Mucosa of descending colon (tissue), 3 donors: ENCODE measurements at regions not wholly inside any gene's neighbourhood (a gene's known extent, or its start where the extent isn't known, plus 50 kb on each side); places are given as distances from the start of the nearest gene placed in this dataset.
"Not testable (repeated sequence)": the region's sequence is repeated elsewhere in the genome, so short reads cannot be mapped to it uniquely, and the experiment has no call there.

Experiments used
- ATAC-seq: fragments of 200-7000 bp; cut with Tn5 transposase; one replicate; pipeline ENCODE4 v1.9.1; 2020; ENCODE audit warnings: mild to moderate bottlenecking, moderate library complexity
- DNase-seq, 3 donors: peaks; one replicate each; pipeline ENCODE4 v3.0.0-alpha.2; 2020
- H3K36me3 ChIP-seq: fragments of 200-600 bp; one replicate; pipeline ENCODE4 v1.8.0; 2021; ENCODE audit warnings: low read depth, mild to moderate bottlenecking
- H3K4me1 ChIP-seq: fragments of 200-600 bp; one replicate; pipeline ENCODE4 v1.8.0; 2021; ENCODE audit warnings: low read depth, mild to moderate bottlenecking
- H3K4me3 ChIP-seq: fragments of 200-600 bp; one replicate; pipeline ENCODE4 v1.8.0; 2021; ENCODE audit warnings: mild to moderate bottlenecking
- H3K9me3 ChIP-seq: fragments of 200-600 bp; one replicate; pipeline ENCODE4 v1.8.0; 2021; ENCODE audit warnings: mild to moderate bottlenecking
- CTCF ChIP-seq: fragments of 200-600 bp; IDR thresholded peaks from one replicate; pipeline ENCODE4 v1.8.0; 2022; ENCODE audit warnings: antibody characterized with exemption, mild to moderate bottlenecking
- intact Hi-C, 2 donors: fragments of 100-400 bp; cut with DNase I in 1 of 2; cut with micrococcal nuclease in 1 of 2; formaldehyde crosslinking; loops; one replicate each; pipeline versions ENCODE4 v1.11.0 to v1.11.1; 2022; cut with DNase I, micrococcal nuclease
- donor health status: DM: no; HTN: no; CAD: no; lungs with moderate emphysema.
- donor health status: DM: no; HTN: no; CAD: no.
- donor health status: DM: no; HTN: yes; CAD: no.

- H3K9me3 ChIP-seq = peaks cover 8% of the 10 kb centered on the region
Measured at GRCh38 chr4:179695175-179695574, 2252.9 kb upstream of the AGA start.

GRCh38 chr4:179698321-179698720 is 2256.1 kb upstream of the AGA start:
- intact Hi-C loops = no loop called here
- Histone ChIP-seq H3K9me3 (peaks cover 8% of the 10 kb centered on the region), H3K36me3 (no peaks in the 10 kb centered on the region), H3K4me3 (no peak overlapping the region), H3K4me1 (no peaks in the 10 kb centered on the region)
- DNase-seq (no peak), ATAC-seq (no peak)
- no peak for TF ChIP-seq CTCF

More at GRCh38 chr4:179695175-179695574, 2252.9 kb upstream of the AGA start:
- ATAC-seq (no peak), DNase-seq (no peak)
- Histone ChIP-seq H3K36me3 (no peaks in the 10 kb centered on the region), H3K4me1 (no peaks in the 10 kb centered on the region), H3K4me3 (no peak overlapping the region)
- intact Hi-C loops = no loop called here
- no peak for TF ChIP-seq CTCF

GRCh38 chr4:179709961-179710624 is 2267.9 kb upstream of the AGA start:
- intact Hi-C loops = no loop called here
- no peak for TF ChIP-seq CTCF
- DNase-seq = no peak
- Histone ChIP-seq H3K36me3 (no peaks in the 10 kb centered on the region), H3K4me1 (no peaks in the 10 kb centered on the region), H3K9me3 (peaks cover 3% of the 10 kb centered on the region), H3K4me3 (no peak overlapping the region)
- ATAC-seq = no peak

- H3K36me3 ChIP-seq = no peaks in the 10 kb centered on the region
- DNase-seq = no peak
- intact Hi-C loops = no loop called here
- TF ChIP-seq CTCF = no peak
- no peak for ATAC-seq
- no peak overlapping the region for H3K4me3 ChIP-seq
- no peaks in the 10 kb centered on the region for H3K4me1 ChIP-seq
- peaks cover 16% of the 10 kb centered on the region for H3K9me3 ChIP-seq
Measured at GRCh38 chr4:179719766-179720450, 2277.7 kb upstream of the AGA start.

- H3K36me3 ChIP-seq, DNase-seq, H3K4me1 ChIP-seq, ATAC-seq, H3K4me3 ChIP-seq, intact Hi-C loops, H3K9me3 ChIP-seq: not testable (repeated sequence)
Measured at GRCh38 chr4:179726491-179726890, 2284.3 kb upstream of the AGA start.

GRCh38 chr4:179728305-179728704 is 2286.1 kb upstream of the AGA start:
- TF ChIP-seq CTCF = no peak
- H3K9me3 ChIP-seq = peaks cover 5% of the 10 kb centered on the region
- ATAC-seq (no peak), DNase-seq (no peak)
- intact Hi-C loops = no loop called here
- no peak overlapping the region for H3K4me3 ChIP-seq
- no peaks in the 10 kb centered on the region for H3K4me1 ChIP-seq
- no peaks in the 10 kb centered on the region for H3K36me3 ChIP-seq

- H3K4me1 ChIP-seq, H3K4me3 ChIP-seq, intact Hi-C loops, H3K36me3 ChIP-seq, DNase-seq, ATAC-seq: not testable (repeated sequence)
- peaks cover 12% of the 10 kb centered on the region for H3K9me3 ChIP-seq
Measured at GRCh38 chr4:179736820-179737219, 2294.6 kb upstream of the AGA start.
